Body of pancreas (tissue), 4 donors: ENCODE measurements at regions not wholly inside any gene's neighbourhood (a gene's known extent, or its start where the extent isn't known, plus 50 kb on each side); places are given as distances from the start of the nearest gene placed in this dataset.

Experiments used
- CTCF ChIP-seq, 7 experiments: fragments of 450-650 bp in 4 of 7; fragments of 200-600 bp in 3 of 7; sonication (generic) in 3 of 7; IDR thresholded peaks; one replicate each; pipeline ENCODE4 v1.5.1; 2016 to 2019; ENCODE audit warnings: antibody characterized with exemption in 7 of 7
- POLR2A ChIP-seq, 3 donors: fragments of 450-650 bp; IDR thresholded peaks; one replicate each; pipeline ENCODE4 v1.6.1; 2016; ENCODE audit warnings: antibody characterized with exemption in 3 of 3, mild to moderate bottlenecking in 2 of 3

GRCh38 chrX:99051639-99052038, 1358.4 kb downstream of the PCDH19 start:
- TF ChIP-seq CTCF (IDR thresholded peaks at IDR 0.05) (no peak), POLR2A (IDR thresholded peaks at IDR 0.05) (no peak)
